CD4-positive, alpha-beta memory T cell (primary cell): ENCODE measurements at regions not wholly inside any gene's neighbourhood (a gene's known extent, or its start where the extent isn't known, plus 50 kb on each side); places are given as distances from the start of the nearest gene placed in this dataset.

Experiments used
- CTCF ChIA-PET: fragments of 350-600 bp; sonication (Branson Sonifier 250); formaldehyde crosslinking; loops from one replicate; lab custom pipeline; 2021; ENCODE audit warnings: inconsistent platforms; ENCODE audit not compliant: partially characterized antibody; lab: Charles Lee
- POLR2A ChIA-PET: fragments of 350-600 bp; sonication (Branson Sonifier 250); formaldehyde crosslinking; loops from one replicate; lab custom pipeline; 2021; ENCODE audit not compliant: partially characterized antibody; lab: Charles Lee
- DNase-seq, 5 donors: peaks; one replicate each; pipeline versions ENCODE4 v3.0.0 to v3.0.0-alpha.2; 2020 to 2022; ENCODE audit warnings: mixed read lengths in 1 of 5
- H3K27ac ChIP-seq: one replicate; pipeline ENCODE4 v1.7.0; 2013; ENCODE audit warnings: low read depth, low read length
- H3K27me3 ChIP-seq: 2 replicates; pipeline ENCODE4 v1.7.0; 2013; ENCODE audit warnings: mild to moderate bottlenecking, low read length, moderate library complexity; ENCODE audit not compliant: insufficient read depth
- H3K36me3 ChIP-seq: 2 replicates; pipeline ENCODE4 v1.7.0; 2013; ENCODE audit warnings: mild to moderate bottlenecking, low read length, moderate library complexity; ENCODE audit not compliant: insufficient read depth
- H3K4me1 ChIP-seq: 2 replicates; pipeline ENCODE4 v1.7.0; 2013; ENCODE audit warnings: mild to moderate bottlenecking, low read length, moderate library complexity; ENCODE audit not compliant: insufficient read depth
- H3K4me3 ChIP-seq, 2 donors: one replicate each; pipeline ENCODE4 v1.7.0; 2013; ENCODE audit warnings: low read length in 2 of 2, mild to moderate bottlenecking in 1 of 2
- H3K9me3 ChIP-seq, 2 donors: one replicate each; pipeline ENCODE4 v1.7.0; 2013; ENCODE audit warnings: low read length in 2 of 2, control low read depth in 1 of 2; ENCODE audit not compliant: control insufficient read depth in 1 of 2
- H3K27ac Mint-ChIP-seq, 7 donors: one replicate each; pipeline ENCODE4 v1.8.0; 2020 to 2021; ENCODE audit warnings: mixed read lengths in 7 of 7, mild to moderate bottlenecking in 6 of 7, inconsistent platforms in 3 of 7, moderate library complexity in 3 of 7
- H3K27me3 Mint-ChIP-seq, 2 donors: one replicate each; pipeline ENCODE4 v1.8.0; 2020 to 2021; ENCODE audit warnings: mixed read lengths in 2 of 2
- H3K36me3 Mint-ChIP-seq, 2 donors: one replicate each; pipeline ENCODE4 v1.8.0; 2020 to 2021; ENCODE audit warnings: mixed read lengths in 2 of 2, inconsistent platforms in 1 of 2, mild to moderate bottlenecking in 1 of 2
- H3K4me1 Mint-ChIP-seq, 4 donors: one replicate each; pipeline ENCODE4 v1.8.0; 2020 to 2021; ENCODE audit warnings: mixed read lengths in 4 of 4, mild to moderate bottlenecking in 1 of 4
- H3K4me3 Mint-ChIP-seq, 8 donors: one replicate each; pipeline ENCODE4 v1.8.0; 2020 to 2021; ENCODE audit warnings: mixed read lengths in 8 of 8, mild to moderate bottlenecking in 7 of 8, moderate library complexity in 6 of 8, inconsistent platforms in 3 of 8
- H3K9me3 Mint-ChIP-seq, 8 donors: one replicate each; pipeline ENCODE4 v1.8.0; 2020 to 2021; ENCODE audit warnings: mixed read lengths in 8 of 8, mild to moderate bottlenecking in 5 of 8, inconsistent platforms in 3 of 8, moderate library complexity in 1 of 8
- intact Hi-C: fragments of 100-400 bp; cut with micrococcal nuclease; formaldehyde crosslinking; loops from one replicate; pipeline ENCODE4 v1.15.1; 2023

GRCh38 chr18:25896956-25897355 is 193.5 kb downstream of the SS18 start:
- CTCF ChIA-PET: interaction anchor here (1.2 kb wide), 1 partner anchor 13 kb away, joined by 3 read pairs; no protein-coding TSS in a partner anchor

GRCh38 chr18:25896178-25896780 is 194.1 kb downstream of the SS18 start:
- Mint-ChIP-seq H3K36me3 (no peaks in the 10 kb centered on the region), H3K4me3 (no peak overlapping the region), H3K27me3 (peaks cover 0 to 2% of the 10 kb centered on the region in 2 donors), H3K27ac (no peak overlapping the region), H3K9me3 (peaks cover 0 to 8% (median 3%) of the 10 kb centered on the region in 8 donors), H3K4me1 (peaks cover 0 to 5% (median 2%) of the 10 kb centered on the region in 4 donors)
- POLR2A ChIA-PET: no interaction called here
- Histone ChIP-seq H3K4me3 (no peak overlapping the region), H3K27ac (no peak overlapping the region), H3K36me3 (no peaks in the 10 kb centered on the region), H3K4me1 (no peaks in the 10 kb centered on the region), H3K9me3 (no peaks in the 10 kb centered on the region), H3K27me3 (no peaks in the 10 kb centered on the region)
- DNase-seq: peak in 3 of 5 donors; percentile 0 to 12 (median 3)
- intact Hi-C loops: no loop called here
- CTCF ChIA-PET: interaction anchor here (1.2 kb wide), 1 partner anchor 13 kb away, joined by 3 read pairs; no protein-coding TSS in a partner anchor

More at GRCh38 chr18:25896956-25897355, 193.5 kb downstream of the SS18 start:
- H3K4me3 ChIP-seq: no peak overlapping the region
- POLR2A ChIA-PET: no interaction called here
- H3K36me3 ChIP-seq: no peaks in the 10 kb centered on the region
- intact Hi-C loops: no loop called here
- Mint-ChIP-seq H3K27me3 (peaks cover 1 to 2% of the 10 kb centered on the region in 2 donors), H3K27ac (no peak overlapping the region), H3K9me3 (peaks cover 0 to 8% (median 3%) of the 10 kb centered on the region in 8 donors), H3K4me3 (no peak overlapping the region), H3K4me1 (peaks cover 0 to 5% (median 2%) of the 10 kb centered on the region in 4 donors), H3K36me3 (no peaks in the 10 kb centered on the region)
- DNase-seq: no peak
- no peaks in the 10 kb centered on the region for H3K27me3 ChIP-seq
- H3K4me1 ChIP-seq: no peaks in the 10 kb centered on the region
- H3K9me3 ChIP-seq: no peaks in the 10 kb centered on the region
- H3K27ac ChIP-seq: no peak overlapping the region

GRCh38 chr18:25895518-25895917 is 194.9 kb downstream of the SS18 start:
- Histone ChIP-seq H3K27ac (no peak overlapping the region), H3K27me3 (no peaks in the 10 kb centered on the region), H3K4me1 (no peaks in the 10 kb centered on the region), H3K4me3 (no peak overlapping the region), H3K36me3 (no peaks in the 10 kb centered on the region), H3K9me3 (no peaks in the 10 kb centered on the region)
- intact Hi-C loops: no loop called here
- Mint-ChIP-seq H3K27ac (no peak overlapping the region), H3K27me3 (peaks cover 0 to 2% of the 10 kb centered on the region in 2 donors), H3K36me3 (no peaks in the 10 kb centered on the region), H3K9me3 (peaks cover 0 to 2% (median under 1%) of the 10 kb centered on the region in 8 donors), H3K4me1 (peaks cover 0 to 5% (median 2%) of the 10 kb centered on the region in 4 donors), H3K4me3 (no peak overlapping the region)
- POLR2A ChIA-PET: no interaction called here
- CTCF ChIA-PET: interaction anchor here (1.2 kb wide), 1 partner anchor 14 kb away, joined by 3 read pairs; no protein-coding TSS in a partner anchor
- DNase-seq: no peak

- no peaks in the 10 kb centered on the region for H3K4me1 Mint-ChIP-seq
- Histone ChIP-seq H3K27me3 (no peaks in the 10 kb centered on the region), H3K36me3 (no peaks in the 10 kb centered on the region), H3K4me3 (no peak overlapping the region), H3K9me3 (no peaks in the 10 kb centered on the region), H3K27ac (no peak overlapping the region), H3K4me1 (no peaks in the 10 kb centered on the region)
- H3K27ac Mint-ChIP-seq: no peak overlapping the region
- intact Hi-C loops: no loop called here
- POLR2A ChIA-PET: no interaction called here
- H3K27me3 Mint-ChIP-seq: peaks cover 1 to 4% of the 10 kb centered on the region in 2 donors
- CTCF ChIA-PET: no interaction called here
- no peak for DNase-seq
- peaks cover 0 to 30% (median 17%) of the 10 kb centered on the region in 8 donors for H3K9me3 Mint-ChIP-seq
- no peak overlapping the region for H3K4me3 Mint-ChIP-seq
- H3K36me3 Mint-ChIP-seq: no peaks in the 10 kb centered on the region
Observed at GRCh38 chr18:25886283-25886682, 204.1 kb downstream of the SS18 start.

- H3K27me3 Mint-ChIP-seq: peaks cover under 1 to 4% of the 10 kb centered on the region in 2 donors
- H3K4me3 ChIP-seq: no peak overlapping the region
- no peaks in the 10 kb centered on the region for H3K9me3 ChIP-seq
- H3K9me3 Mint-ChIP-seq: peaks cover 0 to 30% (median 17%) of the 10 kb centered on the region in 8 donors
- no peak overlapping the region for H3K4me3 Mint-ChIP-seq
- no peaks in the 10 kb centered on the region for H3K4me1 ChIP-seq
- H3K27ac Mint-ChIP-seq: no peak overlapping the region
- no peaks in the 10 kb centered on the region for H3K27me3 ChIP-seq
- no peak overlapping the region for H3K27ac ChIP-seq
- H3K36me3 ChIP-seq: no peaks in the 10 kb centered on the region
- H3K4me1 Mint-ChIP-seq: no peaks in the 10 kb centered on the region
- intact Hi-C loops: no loop called here
- no peak for DNase-seq
- ChIA-PET POLR2A (no interaction called here), CTCF (interaction anchor here (0.7 kb wide), 1 partner anchor 829 kb away, joined by 4 read pairs; no protein-coding TSS in a partner anchor)
- H3K36me3 Mint-ChIP-seq: no peaks in the 10 kb centered on the region
Observed at GRCh38 chr18:25883091-25883490, 207.3 kb downstream of the SS18 start.

- no peak overlapping the region for H3K27ac ChIP-seq
- Mint-ChIP-seq H3K27me3 (peaks cover 1 to 7% of the 10 kb centered on the region in 2 donors), H3K9me3 (peaks cover 0 to 13% (median 5%) of the 10 kb centered on the region in 8 donors), H3K4me3 (no peak overlapping the region), H3K36me3 (no peaks in the 10 kb centered on the region), H3K27ac (no peak overlapping the region), H3K4me1 (no peaks in the 10 kb centered on the region)
- no peaks in the 10 kb centered on the region for H3K9me3 ChIP-seq
- no peaks in the 10 kb centered on the region for H3K27me3 ChIP-seq
- no peak overlapping the region for H3K4me3 ChIP-seq
- no peaks in the 10 kb centered on the region for H3K36me3 ChIP-seq
- DNase-seq: no peak
- intact Hi-C loops: no loop called here
- H3K4me1 ChIP-seq: no peaks in the 10 kb centered on the region
- POLR2A ChIA-PET: no interaction called here
- CTCF ChIA-PET: no interaction called here
Observed at GRCh38 chr18:25881149-25881548, 209.3 kb downstream of the SS18 start.

- no peak for DNase-seq
- H3K36me3 ChIP-seq: no peaks in the 10 kb centered on the region
- peaks cover 0 to 6% (median 2%) of the 10 kb centered on the region in 8 donors for H3K9me3 Mint-ChIP-seq
- no peak overlapping the region for H3K27ac Mint-ChIP-seq
- no peaks in the 10 kb centered on the region for H3K4me1 Mint-ChIP-seq
- H3K4me3 Mint-ChIP-seq: no peak overlapping the region
- intact Hi-C loops: no loop called here
- no peaks in the 10 kb centered on the region for H3K27me3 ChIP-seq
- H3K4me1 ChIP-seq: no peaks in the 10 kb centered on the region
- ChIA-PET CTCF (no interaction called here), POLR2A (no interaction called here)
- no peaks in the 10 kb centered on the region for H3K9me3 ChIP-seq
- no peaks in the 10 kb centered on the region for H3K36me3 Mint-ChIP-seq
- no peak overlapping the region for H3K4me3 ChIP-seq
- peaks cover 1 to 7% of the 10 kb centered on the region in 2 donors for H3K27me3 Mint-ChIP-seq
- no peak overlapping the region for H3K27ac ChIP-seq
Observed at GRCh38 chr18:25880441-25880840, 210.0 kb downstream of the SS18 start.
